Coronary artery (tissue), 2 donors: ENCODE measurements at regions not wholly inside any gene's neighbourhood (a gene's known extent, or its start where the extent isn't known, plus 50 kb on each side); places are given as distances from the start of the nearest gene placed in this dataset.

Source experiments
- DNase-seq: peaks from one replicate; pipeline ENCODE4 v3.0.0-alpha.2; 2017; ENCODE audit warnings: low spot score
- H3K27ac ChIP-seq, 2 donors: fragments of 200-600 bp; sonication (generic); one replicate each; pipeline ENCODE4 v1.5.1; 2016 to 2019
- H3K4me3 ChIP-seq: fragments of 200-600 bp; sonication (generic); 2 replicates; pipeline ENCODE4 v1.5.1; 2016; ENCODE audit warnings: mild to moderate bottlenecking, moderate library complexity
- TF ChIP-seq, protein P1 (sequence below): fragments of 200-600 bp; sonication (generic); IDR thresholded peaks from one replicate; pipeline ENCODE4 v1.5.1; 2019; ENCODE audit warnings: antibody characterized with exemption

DNA sequence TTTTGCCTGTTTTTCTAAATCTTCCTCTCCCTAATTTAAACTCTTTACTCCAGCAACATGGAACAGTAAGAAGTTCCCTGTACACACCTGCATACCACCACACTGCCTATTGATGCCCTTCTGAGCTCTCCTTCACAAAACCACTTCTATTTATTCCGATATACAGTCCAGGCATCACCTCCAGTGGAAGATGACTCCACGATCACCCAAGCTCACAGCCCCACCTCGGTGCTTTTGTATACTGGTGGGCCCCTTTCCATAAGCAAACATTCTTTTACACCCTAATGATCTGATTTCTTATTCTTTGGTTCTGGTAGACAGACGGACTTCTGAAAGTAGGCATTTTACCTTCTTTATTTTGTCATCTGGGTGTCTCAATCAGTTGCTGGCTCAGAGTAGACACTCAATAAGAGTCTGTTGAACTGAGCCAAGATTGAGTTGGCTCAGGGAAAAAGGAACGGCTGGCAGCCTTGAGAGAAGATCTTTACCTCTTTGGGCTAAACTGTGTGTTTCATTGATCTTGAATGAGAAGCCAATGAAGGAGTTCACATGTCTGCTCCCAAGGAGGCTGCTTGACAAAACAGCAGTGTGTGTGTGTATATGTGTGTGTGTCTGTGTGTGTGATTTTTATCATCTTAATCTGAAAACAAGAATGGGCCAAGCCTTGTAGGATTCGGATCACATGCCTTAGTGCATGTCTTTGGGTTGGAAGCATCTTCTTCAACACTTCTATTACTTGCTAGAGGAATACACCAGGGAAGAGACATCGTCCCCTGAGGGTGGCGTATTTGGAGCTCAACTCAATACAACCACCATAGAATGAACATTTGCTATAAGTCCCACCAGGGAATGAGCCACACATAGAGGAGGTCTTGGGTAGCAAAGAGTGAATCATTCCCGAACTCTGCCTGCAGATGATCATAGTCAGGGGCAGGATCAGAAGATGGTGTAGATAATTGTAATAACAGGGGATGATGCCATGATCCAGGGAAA lies 341.8 kb downstream of the CYRIA start:
- Histone ChIP-seq H3K27ac (no peak overlapping the region), H3K4me3 (no peak overlapping the region)
- TF ChIP-seq, protein P1, sequence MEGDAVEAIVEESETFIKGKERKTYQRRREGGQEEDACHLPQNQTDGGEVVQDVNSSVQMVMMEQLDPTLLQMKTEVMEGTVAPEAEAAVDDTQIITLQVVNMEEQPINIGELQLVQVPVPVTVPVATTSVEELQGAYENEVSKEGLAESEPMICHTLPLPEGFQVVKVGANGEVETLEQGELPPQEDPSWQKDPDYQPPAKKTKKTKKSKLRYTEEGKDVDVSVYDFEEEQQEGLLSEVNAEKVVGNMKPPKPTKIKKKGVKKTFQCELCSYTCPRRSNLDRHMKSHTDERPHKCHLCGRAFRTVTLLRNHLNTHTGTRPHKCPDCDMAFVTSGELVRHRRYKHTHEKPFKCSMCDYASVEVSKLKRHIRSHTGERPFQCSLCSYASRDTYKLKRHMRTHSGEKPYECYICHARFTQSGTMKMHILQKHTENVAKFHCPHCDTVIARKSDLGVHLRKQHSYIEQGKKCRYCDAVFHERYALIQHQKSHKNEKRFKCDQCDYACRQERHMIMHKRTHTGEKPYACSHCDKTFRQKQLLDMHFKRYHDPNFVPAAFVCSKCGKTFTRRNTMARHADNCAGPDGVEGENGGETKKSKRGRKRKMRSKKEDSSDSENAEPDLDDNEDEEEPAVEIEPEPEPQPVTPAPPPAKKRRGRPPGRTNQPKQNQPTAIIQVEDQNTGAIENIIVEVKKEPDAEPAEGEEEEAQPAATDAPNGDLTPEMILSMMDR, result no peak
- DNase-seq, result no peak

DNA sequence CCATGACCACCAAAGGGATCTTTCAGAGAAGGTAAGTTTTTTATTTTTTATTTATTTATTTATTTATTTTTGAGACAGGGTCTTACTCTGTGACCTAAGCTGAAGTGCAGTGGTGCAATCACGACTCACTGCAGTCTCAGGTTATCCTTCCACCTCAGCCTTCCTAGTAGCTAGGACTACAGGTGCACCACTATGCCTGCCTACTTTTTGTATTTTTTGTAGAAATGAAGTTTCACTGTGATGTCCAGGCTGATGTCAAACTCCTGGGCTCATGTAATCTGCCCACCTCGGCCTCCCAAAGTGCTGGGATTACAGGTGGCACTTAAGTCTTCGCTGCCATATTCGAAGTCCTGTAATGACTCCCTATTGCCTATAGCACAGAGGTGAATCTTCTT lies 342.5 kb downstream of the CYRIA start:
- TF ChIP-seq, protein P1, result no peak
- Histone ChIP-seq H3K27ac (no peak overlapping the region), H3K4me3 (no peak overlapping the region)

DNA sequence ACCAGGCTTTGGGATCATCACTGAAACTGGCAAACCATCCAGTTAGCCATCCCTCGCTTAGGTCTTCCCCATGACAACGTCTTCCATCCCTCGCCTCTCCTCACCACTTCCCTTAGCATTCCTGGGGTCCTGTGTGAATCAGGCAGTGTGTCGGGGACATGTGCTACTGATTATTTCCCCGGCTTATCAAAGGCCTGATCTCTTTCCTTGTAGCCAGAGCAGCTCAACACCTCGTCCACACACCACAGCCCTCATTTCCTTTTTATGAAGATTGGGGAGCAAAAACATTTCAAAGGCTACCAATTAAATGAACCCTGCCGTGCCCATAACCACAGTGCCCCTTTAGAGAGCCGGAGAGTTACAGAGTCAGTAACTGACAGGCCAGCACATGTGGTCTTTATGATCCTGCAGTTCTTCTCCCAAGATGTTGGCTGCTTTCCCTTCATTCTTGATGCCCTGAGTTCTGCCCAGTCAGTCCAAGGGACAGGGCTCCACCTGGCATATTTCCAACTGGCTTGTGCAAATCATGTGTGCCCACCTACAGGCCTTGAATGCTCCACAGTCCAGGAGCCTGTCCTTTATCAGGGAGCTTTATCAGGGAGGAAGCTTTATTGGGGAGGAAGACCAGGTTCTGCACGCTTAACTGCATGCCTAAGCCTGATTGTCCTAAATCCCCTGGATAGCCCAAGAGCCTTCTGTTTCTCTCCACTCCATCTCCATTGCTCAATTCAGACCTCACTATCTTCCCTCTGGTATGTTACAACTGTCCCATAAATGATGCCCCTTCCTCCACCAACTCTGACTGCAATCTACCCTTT lies 343.1 kb downstream of the CYRIA start:
- Histone ChIP-seq H3K4me3 (no peak overlapping the region), H3K27ac (no peak overlapping the region)
- DNase-seq, result no peak
- TF ChIP-seq, protein P1, result no peak

More for the DNA sequence above, 342.5 kb downstream of the CYRIA start:
- DNase-seq, result no peak

DNA sequence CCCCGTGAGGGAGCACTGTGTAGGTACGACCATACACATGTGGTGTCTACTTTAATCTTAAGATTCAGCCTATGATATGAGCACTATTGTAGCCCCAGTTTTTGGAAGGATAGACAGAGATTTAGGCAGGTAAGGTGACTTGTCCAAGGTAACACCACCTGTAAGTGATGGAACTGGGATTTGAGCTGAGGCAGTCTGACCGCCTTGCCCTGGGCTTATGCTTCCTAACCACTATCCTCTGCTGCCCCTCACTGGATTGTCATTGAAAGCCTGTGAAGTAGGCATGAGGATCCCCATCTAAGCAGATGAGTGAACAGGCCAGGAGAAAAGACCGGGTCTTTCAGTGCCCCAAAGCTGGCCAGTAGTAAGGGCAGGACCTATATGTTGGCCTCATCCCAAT lies 343.8 kb downstream of the CYRIA start:
- Histone ChIP-seq H3K27ac (no peak overlapping the region), H3K4me3 (no peak overlapping the region)
- no peak for DNase-seq
- TF ChIP-seq, protein P1, result no peak

DNA sequence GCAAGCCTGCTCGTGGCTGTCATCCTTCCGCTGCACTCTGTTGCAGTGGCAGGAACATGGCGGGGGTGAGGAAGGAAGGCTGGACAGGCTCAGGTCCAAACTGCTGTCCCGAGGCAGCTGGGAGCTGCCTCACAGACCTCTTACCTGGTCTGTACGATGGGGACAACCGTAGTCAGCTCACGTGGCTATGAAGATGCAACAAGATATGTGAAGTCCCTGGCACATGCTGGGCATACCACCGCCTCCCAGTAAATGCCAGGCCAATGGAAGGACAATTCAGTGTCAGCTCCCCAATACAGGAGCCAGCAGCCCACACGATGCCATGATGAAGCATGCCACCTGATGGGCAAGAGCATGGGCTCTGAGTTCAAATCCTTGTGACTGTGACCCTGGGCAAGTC lies 344.4 kb downstream of the CYRIA start:
- TF ChIP-seq, protein P1, result no peak
- H3K4me3 ChIP-seq, result no peak overlapping the region
- H3K27ac ChIP-seq, result no peak overlapping the region
- no peak for DNase-seq

DNA sequence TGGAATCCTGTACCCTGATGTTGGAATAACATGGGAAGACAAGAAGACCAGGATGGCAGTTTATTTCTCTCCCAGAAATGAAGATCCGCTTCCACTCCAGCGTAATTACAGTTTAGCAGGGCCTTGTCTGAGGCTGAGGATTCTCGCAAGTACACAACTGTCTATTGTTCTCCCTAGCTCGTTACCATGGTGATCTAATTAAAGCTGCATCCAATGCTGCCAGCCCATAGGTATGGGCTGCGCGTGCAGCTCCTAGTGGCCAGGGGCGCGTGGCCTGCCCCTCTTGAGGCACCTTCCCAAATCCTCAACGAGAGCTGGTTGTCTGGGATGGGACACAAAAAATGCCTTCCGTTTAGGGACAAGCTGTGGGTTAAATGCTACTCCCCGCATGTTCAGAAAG lies 344.9 kb downstream of the CYRIA start:
- TF ChIP-seq, protein P1, result no peak
- no peak overlapping the region for H3K4me3 ChIP-seq
- DNase-seq, result no peak
- no peak overlapping the region for H3K27ac ChIP-seq
